ENCODE measurements at regions not wholly inside any gene's neighbourhood (a gene's known extent, or its start where the extent isn't known, plus 50 kb on each side); places are given as distances from the start of the nearest gene placed in this dataset.
"Not testable (repeated sequence)": the region's sequence is repeated elsewhere in the genome, so short reads cannot be mapped to it uniquely, and the experiment has no call there.

- TF ChIP-seq USF2 (CRISPR knock-in tag; IDR thresholded peaks at IDR 0.05) (peak; percentile 58), SMARCA4 (IDR thresholded peaks at IDR 0.05) (peak; percentile 79), GATAD2B (IDR thresholded peaks at IDR 0.05; ENCODE audit: borderline replicate concordance) (peak; percentile 72), SOX6 (IDR thresholded peaks at IDR 0.05) (peak; percentile 85), NFIC (IDR thresholded peaks at IDR 0.05) (peak; percentile 56), SRF (CRISPR knock-in tag; IDR thresholded peaks at IDR 0.05) (peak in 1 of 2 experiments; percentile 29; a peak in 1 of 4 replicates), LCOR (CRISPR knock-in tag; IDR thresholded peaks at IDR 0.05) (peak; percentile 56; the same call in 1 of the 2 replicates), MAFG (tag; conservative IDR thresholded peaks at IDR 0.05) (peak; percentile 21; the same call in 1 of the 2 replicates), CTBP1 (IDR thresholded peaks at IDR 0.05; ENCODE audit: borderline replicate concordance) (peak; percentile 43; the same call in 1 of the 2 replicates), ZNF24 (IDR thresholded peaks at IDR 0.05) (peak; percentile 93), FOXA3 (CRISPR knock-in tag; conservative IDR thresholded peaks at IDR 0.05 in 1 of 2, IDR thresholded peaks at IDR 0.05 in 1 of 2) (peak; percentile 70 to 93), HDAC2 (IDR thresholded peaks at IDR 0.05) (peak; percentile 86), ETV6 (CRISPR knock-in tag; IDR thresholded peaks at IDR 0.05; ENCODE audit: borderline replicate concordance) (peak; percentile 64; the same call in 1 of the 2 replicates), EP300 (IDR thresholded peaks at IDR 0.05; ENCODE audit: low read length) (peak; percentile 41; the same call in 1 of the 2 replicates), ZNF395 (CRISPR knock-in tag; IDR thresholded peaks at IDR 0.05) (peak; percentile 69; the same call in 1 of the 2 replicates), SMARCC2 (IDR thresholded peaks at IDR 0.05; ENCODE audit: low read depth) (0 out of 2 replicates have a peak, but pooled peaks have one; percentile 45), NRF1 (conservative IDR thresholded peaks at IDR 0.05 in 1 of 2, IDR thresholded peaks at IDR 0.05 in 1 of 2) (peak; percentile 65 to 68), PBX2 (tag; conservative IDR thresholded peaks at IDR 0.05; ENCODE audit: low read depth) (peak; percentile 96), FOXK2 (conservative IDR thresholded peaks at IDR 0.05 in 1 of 2, IDR thresholded peaks at IDR 0.05 in 1 of 2; ENCODE audit: low read depth in 2 of 2) (peak; percentile 39 to 80; a peak in 3 of 4 replicates), TAF9B (IDR thresholded peaks at IDR 0.05; ENCODE audit: partially characterized antibody) (peak; percentile 87), CHAMP1 (IDR thresholded peaks at IDR 0.05) (peak; percentile 70; the same call in 1 of the 2 replicates)
- not testable (repeated sequence) for TF ChIP-seq ETV6 (IDR thresholded peaks at IDR 0.05; ENCODE audit: borderline replicate concordance in 1 of 2, low read depth in 2 of 2, low read length in 1 of 2); PBX2 (CRISPR knock-in tag; IDR thresholded peaks at IDR 0.05; ENCODE audit: low read depth)
These were observed 184.9 kb downstream of the ZNF92 start (continued) for GRCh38 chr7:65558584-65558983.

Measured in K562 (cell line).